HG03442 (cell line): ENCODE measurements at regions not wholly inside any gene's neighbourhood (a gene's known extent, or its start where the extent isn't known, plus 50 kb on each side); places are given as distances from the start of the nearest gene placed in this dataset.
"Not testable (repeated sequence)": the region's sequence is repeated elsewhere in the genome, so short reads cannot be mapped to it uniquely, and the experiment has no call there.

ENCODE experiments used
- ATAC-seq: cut with Tn5 transposase; IDR thresholded peaks from one replicate; pipeline ENCODE4 v1.9.1; 2021; ENCODE audit warnings: mild to moderate bottlenecking, moderate library complexity; ENCODE audit not compliant: unreplicated experiment

DNA sequence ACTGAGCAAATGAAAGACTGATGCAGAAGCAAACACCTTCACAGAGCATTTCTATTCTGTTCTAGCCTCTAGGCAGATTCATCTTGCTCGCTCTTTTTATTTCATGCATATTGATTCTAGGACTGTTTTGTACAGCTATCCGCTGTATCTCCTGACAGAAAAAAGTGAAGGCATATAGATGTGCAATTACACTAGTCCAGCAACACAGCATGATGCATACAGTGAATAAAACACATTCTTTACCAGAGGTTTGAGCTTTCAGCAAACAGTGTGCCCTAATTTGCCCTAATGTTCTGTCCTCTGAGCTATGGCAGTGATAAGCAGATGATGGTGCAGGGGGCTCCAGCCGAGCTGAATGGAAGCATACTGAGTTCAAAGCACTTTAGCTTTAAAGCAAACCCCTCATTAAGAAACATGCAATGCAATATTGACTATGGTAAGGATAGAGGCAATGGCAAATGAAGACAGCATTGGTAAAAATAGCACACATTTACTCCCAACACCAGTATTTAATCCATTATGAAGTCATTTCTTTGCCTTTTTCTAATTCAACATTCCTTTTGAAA, 141.2 kb upstream of the RGPD4 start:
- no peak for ATAC-seq

DNA sequence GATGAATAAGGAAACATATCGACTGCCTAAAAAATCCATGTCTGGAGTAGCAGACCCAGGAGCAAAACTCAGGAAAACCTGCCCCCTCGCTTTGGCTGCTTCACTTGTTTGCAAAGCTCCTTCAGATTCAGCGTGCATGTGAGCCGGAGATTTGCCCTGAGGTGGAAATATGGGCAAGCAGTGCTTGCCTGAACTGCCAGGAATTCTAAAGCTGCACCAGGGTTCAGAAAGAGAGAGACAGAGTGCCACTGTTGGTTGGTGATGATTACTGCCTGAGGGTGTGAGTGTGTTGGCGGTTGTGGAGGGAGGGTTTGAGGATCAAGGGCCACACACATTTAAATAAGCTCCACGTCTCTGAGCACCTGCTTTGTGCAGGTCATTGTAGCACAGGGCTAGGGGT, 139.6 kb upstream of the RGPD4 start:
- ATAC-seq: no peak

DNA sequence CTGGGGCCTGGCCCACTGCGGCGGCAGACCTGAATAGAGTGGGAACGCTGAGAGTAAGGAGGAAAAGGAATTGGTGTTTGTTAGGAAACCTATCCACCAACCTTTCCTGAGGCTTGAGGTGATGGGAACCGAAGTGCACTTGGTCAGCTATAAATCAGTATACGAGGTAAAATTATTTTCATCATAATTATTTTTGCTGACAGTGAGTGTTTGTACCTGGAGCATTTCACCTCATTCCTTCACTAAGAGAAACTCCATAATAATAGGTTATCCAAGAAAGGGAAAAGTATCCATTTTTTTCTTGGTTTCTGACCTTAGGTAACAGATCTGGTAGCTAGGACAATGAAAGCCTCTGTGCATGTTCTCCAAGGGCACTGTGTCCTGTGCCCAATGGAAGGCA, 138.6 kb upstream of the RGPD4 start:
- no peak for ATAC-seq

DNA sequence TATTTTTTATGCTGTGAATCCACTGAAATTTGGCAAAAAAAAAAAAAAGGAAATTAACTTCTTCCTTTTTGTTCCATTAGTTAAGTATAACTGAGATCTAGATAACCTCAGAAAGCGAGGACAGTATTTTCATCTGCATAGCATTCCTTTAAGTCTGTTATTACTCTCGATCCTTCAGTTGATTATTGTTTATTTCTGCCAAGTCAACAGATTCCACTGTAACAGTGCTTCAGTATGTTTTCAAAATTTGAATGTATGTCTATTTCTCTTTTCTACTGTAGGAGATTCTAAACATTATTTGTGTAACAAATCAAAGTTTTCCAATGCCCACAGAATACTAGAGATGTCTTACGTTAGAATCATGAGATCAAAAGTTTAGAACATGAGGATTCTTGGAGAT, 133.1 kb upstream of the RGPD4 start:
- ATAC-seq: no peak

DNA sequence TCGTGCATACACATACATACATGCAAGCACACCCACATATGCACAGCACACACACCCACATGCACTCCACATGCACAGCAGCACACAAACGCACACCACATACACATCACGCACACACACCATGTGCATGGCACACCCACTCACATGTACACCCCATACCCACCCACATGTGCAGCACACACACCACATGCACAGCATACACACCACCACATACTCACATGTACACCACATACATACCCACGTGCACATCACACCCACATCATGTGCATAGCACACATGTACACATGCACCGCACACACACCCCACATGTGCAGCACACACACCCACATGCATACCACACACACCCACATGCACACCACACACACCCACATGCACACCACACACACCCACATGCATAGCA, 132.0 kb upstream of the RGPD4 start:
- no peak for ATAC-seq

DNA sequence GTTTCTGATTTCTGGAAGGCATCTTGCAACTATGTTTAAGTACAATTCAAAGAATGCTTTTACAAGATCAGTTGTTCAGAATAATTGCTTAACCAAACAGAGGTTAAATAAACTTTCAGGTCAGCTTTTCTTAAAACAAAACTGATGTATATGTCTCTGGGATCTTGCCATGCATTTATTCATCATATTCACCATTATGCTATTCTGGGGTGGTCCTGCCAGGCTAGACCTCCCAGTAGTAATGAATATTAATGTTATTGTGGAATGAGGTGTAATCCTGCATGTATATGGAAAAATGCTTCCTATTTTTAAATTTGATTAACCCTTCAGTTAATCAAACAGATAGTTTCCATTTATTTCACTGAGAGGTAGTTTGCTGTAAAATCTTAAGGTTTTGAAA, 129.3 kb upstream of the RGPD4 start:
- no peak for ATAC-seq

DNA sequence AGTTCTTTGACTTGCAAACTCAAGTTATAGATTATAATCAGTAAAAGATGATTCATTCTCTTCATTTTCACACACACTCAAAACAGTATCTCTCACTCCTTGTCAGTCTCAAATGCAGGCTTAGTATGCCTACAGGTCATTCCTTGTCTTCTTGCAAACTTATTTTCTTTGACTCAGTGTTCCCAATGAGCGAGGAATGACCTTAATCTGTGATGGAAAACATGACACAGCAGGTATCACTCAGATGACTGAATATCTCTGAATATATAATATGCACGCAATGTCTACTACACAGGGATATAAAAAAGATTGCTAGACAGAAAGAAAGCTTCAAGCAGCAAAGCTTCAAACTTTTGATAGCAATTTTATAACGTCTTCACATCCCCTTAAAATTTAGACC, 127.8 kb upstream of the RGPD4 start:
- ATAC-seq: no peak

DNA sequence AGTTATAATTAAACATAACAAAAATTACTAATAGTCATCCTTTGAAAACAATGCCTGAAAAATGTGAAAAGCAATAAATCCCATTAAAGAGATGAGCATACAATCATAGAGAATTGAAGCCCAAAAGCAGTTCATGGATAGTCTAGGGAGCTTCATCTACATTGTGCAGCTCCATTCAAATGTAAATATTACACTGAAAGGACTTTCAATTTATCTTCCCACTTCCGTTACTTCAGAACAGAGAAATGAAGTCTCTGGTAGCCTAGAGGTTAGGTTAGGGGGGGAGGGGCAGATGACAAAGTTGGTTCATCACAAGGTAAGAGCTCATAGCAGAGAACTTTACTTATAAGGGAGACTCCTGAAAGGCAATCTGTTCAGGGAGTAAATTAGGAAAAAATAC, 126.6 kb upstream of the RGPD4 start:
- no peak for ATAC-seq

DNA sequence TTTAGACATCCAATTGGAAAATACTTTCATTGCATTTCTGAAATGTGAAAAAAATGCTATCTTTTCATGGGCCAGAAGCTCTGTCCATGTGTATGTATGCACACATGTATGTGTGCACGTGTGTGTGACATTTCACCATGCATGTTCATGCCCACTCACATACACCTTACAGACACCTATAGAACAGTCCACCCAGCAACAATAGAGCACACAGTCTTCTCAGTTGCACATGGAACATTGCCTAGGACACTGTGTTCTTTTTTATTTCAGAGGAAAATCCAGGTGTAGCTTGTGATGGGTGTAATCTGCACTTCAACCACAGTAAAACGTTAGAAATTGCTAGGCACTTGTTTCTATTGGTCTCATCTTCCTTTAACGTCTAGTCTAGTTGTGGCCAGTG, 114.8 kb upstream of the RGPD4 start:
- no peak for ATAC-seq

DNA sequence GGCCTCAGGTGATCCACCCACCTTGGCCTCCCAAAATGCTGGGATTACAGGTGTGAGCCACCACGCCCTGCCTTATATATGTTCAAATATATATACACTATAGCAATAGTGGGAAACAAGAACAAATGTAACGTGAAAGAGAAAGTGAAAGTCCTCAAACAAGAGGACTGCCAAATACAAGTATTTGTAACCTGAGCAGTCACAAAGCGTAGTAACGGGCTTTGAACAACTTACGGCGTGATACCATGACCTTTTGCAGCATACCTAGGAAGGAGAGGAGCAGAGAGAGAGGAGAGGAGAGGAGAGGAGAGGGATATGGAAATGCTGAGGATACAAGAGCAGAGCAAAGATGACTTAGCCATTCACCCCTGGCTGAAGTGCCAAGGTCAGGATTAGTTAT, 113.8 kb upstream of the RGPD4 start:
- ATAC-seq: peak; percentile 80

DNA sequence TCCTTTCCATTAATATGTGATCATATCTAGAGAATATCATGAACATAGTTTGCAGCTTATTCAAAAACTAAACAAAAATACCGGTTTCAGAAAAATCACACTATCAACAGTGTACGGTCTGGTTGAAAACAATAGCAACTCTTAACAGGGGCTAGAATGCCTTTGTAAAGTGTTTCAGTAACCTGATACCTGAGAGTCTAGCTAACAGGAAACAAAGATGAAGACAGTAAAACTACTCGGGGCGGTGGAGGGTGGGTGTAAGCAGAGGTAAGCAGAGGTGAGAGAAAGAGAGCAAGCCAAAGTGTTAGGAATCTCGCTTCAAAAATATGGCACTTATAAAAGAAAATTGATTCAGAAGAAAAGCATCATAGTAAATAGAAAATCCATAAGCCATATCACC, 109.0 kb upstream of the RGPD4 start:
- ATAC-seq: no peak

DNA sequence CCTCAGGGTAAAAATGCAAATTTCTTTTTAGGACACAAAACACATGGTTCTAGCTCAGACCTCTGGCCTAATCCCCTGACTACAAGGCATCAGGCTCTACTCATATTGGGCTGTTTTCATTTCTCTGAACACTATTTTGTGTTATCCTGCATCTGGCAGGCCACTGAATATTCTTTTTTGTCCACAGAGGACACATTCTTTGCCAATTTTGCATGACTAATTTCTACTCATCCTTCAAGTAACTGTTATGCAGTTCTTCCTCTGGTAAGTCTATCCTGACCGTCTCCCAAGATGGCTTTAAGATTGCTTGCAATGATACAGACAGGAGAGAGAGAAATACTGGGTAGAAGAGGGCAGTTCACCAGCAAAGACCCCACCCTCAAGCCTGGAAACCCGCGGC, 107.6 kb upstream of the RGPD4 start:
- ATAC-seq: no peak

DNA sequence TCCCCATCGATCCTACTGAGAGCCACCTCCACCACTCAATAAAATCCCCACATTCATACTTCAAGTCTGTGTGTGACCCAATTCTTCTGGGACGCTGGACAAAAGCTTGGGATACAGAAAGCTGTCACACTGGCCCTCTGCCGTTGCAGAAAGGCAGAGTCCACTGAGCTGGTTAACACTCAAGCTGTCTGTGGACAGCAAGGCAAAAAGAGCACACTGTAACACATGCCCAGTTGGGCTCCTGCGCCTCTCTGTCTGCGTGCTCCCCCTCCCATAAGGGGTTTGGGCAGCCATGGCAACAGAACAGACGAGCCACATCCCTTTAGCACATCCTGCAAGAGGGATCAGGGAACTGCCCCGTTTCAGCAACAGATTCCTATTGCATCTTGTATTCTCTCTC, 106.9 kb upstream of the RGPD4 start:
- ATAC-seq: no peak

DNA sequence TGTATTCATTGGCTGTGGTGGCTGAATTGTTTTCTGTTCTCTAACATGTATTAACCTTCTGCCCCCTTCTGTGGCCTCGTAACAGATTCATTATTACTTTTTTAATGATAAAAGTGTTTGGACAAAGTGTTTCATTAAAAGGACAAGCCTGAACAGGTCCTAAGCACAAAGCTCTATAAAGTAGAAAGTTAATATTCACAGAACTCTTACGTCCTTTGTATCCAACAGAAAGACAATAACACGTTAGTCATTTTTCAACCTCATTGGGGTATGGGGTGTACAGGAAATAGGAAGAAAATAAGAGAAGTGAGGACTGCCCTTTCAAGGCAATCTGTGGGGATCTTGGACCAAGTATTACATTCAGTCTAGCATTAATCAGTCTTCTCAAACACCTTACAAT, 105.5 kb upstream of the RGPD4 start:
- no peak for ATAC-seq

DNA sequence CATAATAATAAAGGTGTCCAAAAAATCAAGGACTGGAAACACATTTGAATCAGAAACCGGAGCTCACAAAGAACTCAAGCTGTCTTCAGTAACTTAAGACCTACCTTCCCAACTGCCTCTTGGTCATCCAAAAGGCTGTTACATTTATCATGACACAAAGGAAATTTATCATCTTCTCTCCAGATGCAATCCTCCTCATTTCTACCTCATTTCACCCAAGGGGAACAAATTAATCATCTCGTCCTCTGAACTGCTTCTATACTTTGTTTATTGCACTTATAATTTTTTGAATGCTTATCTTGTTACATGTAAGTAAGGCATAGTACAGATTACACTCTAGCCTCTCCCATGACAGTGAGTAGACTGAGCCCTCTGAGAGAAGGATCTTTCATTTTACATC, 105.1 kb upstream of the RGPD4 start:
- ATAC-seq: no peak

DNA sequence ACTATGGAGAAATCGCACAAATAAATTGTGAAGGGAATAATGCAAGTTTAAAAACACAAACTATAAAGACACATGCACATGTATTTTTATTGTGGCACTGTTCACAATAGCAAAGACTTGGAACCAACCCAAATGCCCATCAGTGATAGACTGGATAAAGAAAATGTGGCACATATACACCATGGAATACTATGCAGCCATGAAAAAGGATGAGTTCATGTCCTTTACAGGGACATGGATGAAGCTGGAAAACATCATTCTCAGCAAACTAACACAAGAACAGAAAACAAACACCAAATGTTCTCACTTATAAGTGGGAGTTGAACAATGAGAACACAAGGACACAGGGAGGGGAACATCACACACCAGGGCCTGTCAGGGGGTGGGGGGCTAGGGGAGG, 100.9 kb upstream of the RGPD4 start:
- not testable (repeated sequence) for ATAC-seq

DNA sequence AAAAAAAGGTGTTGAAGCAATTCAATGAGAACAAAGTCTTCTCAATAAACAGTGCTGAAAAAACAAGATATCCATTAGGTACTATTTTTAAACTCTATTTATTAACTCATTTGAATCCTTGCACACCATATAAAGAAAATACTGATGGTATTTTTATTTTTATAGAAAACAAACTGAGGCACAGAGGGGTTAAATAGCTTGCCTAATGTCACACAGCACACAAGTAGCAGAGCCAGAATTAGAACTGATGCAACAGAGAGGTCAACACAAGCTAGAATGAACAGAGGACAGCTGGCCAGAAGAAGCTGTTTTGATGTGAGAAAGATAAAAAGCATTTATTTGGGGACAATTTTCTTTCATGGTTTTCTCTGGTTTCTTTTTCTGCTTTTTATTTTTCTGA, 99.4 kb upstream of the RGPD4 start:
- no peak for ATAC-seq

DNA sequence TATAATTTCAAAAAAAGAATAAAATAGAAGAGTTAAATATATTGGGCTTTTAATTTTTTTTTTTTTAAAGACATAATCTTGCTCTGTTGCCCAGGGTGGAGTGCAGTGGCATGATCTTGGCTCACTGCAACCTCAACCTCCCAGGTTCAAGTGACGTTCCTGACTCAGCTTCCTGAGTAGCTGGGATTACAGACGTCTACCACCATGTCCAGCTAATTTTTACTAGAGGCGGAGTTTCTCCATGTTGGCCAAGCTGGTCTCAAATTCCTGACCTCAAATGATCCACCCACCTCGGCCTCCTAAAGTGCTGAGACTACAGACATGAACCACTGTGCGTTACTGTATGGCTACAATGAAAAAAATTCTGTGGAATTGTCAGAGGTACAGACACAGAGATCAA, 98.1 kb upstream of the RGPD4 start:
- ATAC-seq: no peak

DNA sequence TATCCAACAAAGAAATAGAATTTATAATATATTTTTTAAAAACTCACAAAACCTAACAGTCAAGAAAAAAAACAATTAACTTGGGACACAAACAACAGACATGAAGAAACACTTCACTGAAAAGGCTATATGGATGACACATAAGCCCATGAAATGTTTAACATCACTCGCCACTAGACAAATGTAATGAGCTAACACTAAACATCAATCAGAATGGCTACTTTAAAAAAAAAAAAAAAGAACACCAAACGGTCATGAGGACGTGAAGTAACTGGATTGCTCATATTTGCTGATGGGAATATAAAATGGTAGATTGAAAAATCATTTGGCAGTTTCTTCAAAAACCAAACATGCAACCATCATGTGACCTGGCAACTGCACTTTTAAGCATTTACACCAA, 97.3 kb upstream of the RGPD4 start:
- ATAC-seq: no peak

DNA sequence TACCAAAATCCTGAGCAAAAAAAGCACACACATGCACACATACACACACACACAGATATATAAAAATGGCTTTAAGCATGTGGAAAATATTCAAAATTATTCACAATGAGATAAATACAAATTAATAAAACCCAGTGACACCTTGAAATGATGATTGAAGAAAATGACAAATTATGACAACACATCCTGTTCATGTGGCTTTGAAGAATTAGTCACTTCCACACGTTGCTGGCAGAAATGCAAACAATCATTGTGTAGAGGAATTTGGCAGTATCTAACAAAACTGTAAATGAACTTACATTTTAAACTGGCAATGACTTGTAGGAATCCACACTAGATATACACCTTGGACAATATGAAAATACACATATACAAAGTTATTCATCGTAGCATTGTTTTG, 95.8 kb upstream of the RGPD4 start:
- ATAC-seq: no peak

DNA sequence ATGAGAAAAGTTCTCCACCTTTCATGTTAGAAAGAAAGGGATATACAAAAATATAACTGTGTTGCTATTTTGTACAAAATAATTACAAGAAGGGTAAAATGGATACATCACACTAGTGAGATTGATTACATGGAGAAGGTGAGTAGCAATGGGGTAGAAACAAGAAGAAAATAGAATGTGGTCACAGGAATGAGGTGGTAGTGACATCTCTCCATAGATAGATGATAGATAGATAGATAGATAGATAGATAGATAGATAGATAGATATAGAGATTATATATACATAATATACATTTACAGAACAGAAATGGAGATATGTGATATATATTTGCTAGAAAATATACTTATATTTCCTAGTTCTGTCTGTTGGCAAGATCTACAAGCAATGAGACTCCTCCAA, 95.3 kb upstream of the RGPD4 start:
- no peak for ATAC-seq

DNA sequence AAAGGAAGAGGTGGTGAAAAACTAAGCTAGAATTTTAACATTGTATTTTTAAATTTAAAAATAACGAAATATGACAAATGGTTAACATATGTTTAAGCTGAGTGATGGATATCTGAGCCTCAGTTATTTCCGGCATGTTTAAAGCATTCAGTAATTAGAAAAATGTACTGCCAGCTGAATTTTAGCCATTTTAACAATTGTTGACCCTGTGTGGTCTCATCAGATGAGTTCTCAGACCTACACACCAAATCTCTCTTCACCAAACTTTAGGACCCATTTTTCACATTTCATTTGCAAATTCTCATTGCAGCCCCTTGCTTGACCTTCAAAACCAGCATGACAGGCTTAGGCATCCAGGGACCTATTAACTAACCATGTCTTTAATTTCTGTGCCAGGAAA, 91.5 kb upstream of the RGPD4 start:
- no peak for ATAC-seq

DNA sequence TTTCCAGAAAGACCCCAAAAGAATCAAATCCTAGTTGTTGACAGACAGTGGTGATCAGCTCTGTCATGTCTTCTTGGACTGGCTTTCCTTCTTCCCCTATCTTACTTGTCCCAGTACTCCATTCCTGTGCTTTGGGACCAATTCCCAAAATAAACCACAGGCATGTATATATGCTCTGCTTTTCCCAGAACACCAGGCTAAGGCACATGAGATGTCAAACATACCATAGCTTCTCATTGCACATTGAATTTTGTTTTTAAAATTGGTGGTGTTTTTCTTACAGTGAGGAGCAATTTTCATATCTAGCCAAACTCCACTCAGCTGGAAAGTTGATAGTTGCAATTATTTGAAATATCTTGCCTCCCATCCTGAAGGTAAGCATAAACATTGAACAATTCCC, 88.9 kb upstream of the RGPD4 start:
- no peak for ATAC-seq

DNA sequence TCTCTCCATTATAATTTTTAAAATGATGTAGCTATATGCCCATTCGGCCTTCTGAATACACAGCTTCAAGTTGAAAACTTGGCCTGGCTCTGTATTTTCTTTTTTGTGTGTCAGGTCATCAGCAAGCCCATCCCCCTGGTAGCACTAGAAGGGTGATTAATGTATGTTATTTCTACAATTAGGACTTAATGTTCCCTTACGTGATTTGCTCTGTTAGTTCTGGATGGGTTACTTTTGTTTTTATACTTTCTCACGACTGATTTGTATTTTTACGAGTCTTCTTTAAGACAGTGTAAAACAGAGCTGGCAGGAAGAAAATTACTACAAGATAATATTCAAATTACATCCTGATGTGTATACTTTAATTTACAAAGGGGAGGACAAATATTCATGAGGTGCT, 88.4 kb upstream of the RGPD4 start:
- ATAC-seq: no peak
